K562 (cell line): ENCODE measurements at regions not wholly inside any gene's neighbourhood (a gene's known extent, or its start where the extent isn't known, plus 50 kb on each side); places are given as distances from the start of the nearest gene placed in this dataset.

Source experiments
- CHD7 ChIP-seq: fragments of 200-600 bp; sonication (generic); IDR thresholded peaks from one replicate; pipeline ENCODE4 v1.6.1; 2012; ENCODE audit warnings: mild to moderate bottlenecking, low read depth, low read length, inconsistent platforms
- LEF1 ChIP-seq: fragments of 450-650 bp; IDR thresholded peaks from 2 replicates; pipeline ENCODE4 v1.6.1; 2016; ENCODE audit warnings: mild to moderate bottlenecking
- ZC3H4 ChIP-seq: sonication (generic); formaldehyde crosslinking; IDR thresholded peaks from 2 replicates; pipeline ENCODE4 v1.9.0; 2021; ENCODE audit warnings: missing genetic modification reagents, borderline replicate concordance
- TF ChIP-seq, protein P1 (sequence below): IDR thresholded peaks from 2 replicates; pipeline ENCODE4 v1.6.1; 2011; ENCODE audit not compliant: insufficient read length; ENCODE audit errors: extremely low read depth

DNA sequence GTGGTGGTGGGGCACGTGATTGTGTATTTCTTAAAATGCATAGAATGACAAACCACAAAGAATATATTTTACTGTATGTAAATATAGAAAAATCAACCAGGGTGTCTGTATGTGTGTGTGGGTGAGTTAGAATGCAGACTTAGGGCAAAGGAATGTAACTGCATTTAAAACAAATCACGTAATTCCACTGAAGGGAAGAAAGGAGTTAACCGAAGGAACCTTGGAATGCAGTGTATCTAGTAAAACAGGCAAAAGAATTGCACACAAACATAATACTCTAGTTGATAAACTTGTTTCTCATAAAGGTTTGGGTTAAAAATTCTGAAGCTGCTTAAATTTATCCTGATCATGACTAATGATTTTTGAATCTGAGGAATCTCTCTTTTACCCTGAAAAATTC is 134.9 kb downstream of the ADRA2A start (continued):
- TF ChIP-seq CHD7 (no peak), ZC3H4 (no peak), LEF1 (no peak)
- TF ChIP-seq, protein P1, sequence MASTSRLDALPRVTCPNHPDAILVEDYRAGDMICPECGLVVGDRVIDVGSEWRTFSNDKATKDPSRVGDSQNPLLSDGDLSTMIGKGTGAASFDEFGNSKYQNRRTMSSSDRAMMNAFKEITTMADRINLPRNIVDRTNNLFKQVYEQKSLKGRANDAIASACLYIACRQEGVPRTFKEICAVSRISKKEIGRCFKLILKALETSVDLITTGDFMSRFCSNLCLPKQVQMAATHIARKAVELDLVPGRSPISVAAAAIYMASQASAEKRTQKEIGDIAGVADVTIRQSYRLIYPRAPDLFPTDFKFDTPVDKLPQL = no peak
